GM18511 (cell line): ENCODE measurements at regions not wholly inside any gene's neighbourhood (a gene's known extent, or its start where the extent isn't known, plus 50 kb on each side); places are given as distances from the start of the nearest gene placed in this dataset.

Source experiments
- ATAC-seq: cut with Tn5 transposase; IDR thresholded peaks from one replicate; pipeline ENCODE4 v1.9.1; 2021; ENCODE audit warnings: mild to moderate bottlenecking, moderate library complexity; ENCODE audit not compliant: unreplicated experiment

GRCh38 chr11:131186629-131187101, 183.8 kb upstream of the NTM start:
- peak; percentile 96 for ATAC-seq

GRCh38 chr11:131190446-131190845, 180.0 kb upstream of the NTM start:
- ATAC-seq = no peak

- no peak for ATAC-seq
These were observed 178.8 kb upstream of the NTM start for GRCh38 chr11:131191606-131192005.

GRCh38 chr11:131192628-131193027, 177.8 kb upstream of the NTM start:
- ATAC-seq = no peak

- no peak for ATAC-seq
These were observed 177.3 kb upstream of the NTM start for GRCh38 chr11:131193031-131193501.

GRCh38 chr11:131194726-131195125, 175.7 kb upstream of the NTM start:
- no peak for ATAC-seq

- ATAC-seq = no peak
These were observed 174.5 kb upstream of the NTM start for GRCh38 chr11:131195661-131196517.

GRCh38 chr11:131198161-131199014, 172.0 kb upstream of the NTM start:
- no peak for ATAC-seq

GRCh38 chr11:131199015-131199280, 171.5 kb upstream of the NTM start:
- no peak for ATAC-seq

GRCh38 chr11:131201674-131202073, 168.7 kb upstream of the NTM start:
- ATAC-seq = no peak

- ATAC-seq = no peak
These were observed 167.4 kb upstream of the NTM start for GRCh38 chr11:131203040-131203439.

GRCh38 chr11:131204282-131204681, 166.1 kb upstream of the NTM start:
- no peak for ATAC-seq

- ATAC-seq = no peak
These were observed 165.5 kb upstream of the NTM start for GRCh38 chr11:131204765-131205380.

GRCh38 chr11:131206671-131207070, 163.7 kb upstream of the NTM start:
- ATAC-seq = no peak

- ATAC-seq = no peak
These were observed 162.5 kb upstream of the NTM start for GRCh38 chr11:131207901-131208300.

- ATAC-seq = no peak
These were observed 152.8 kb upstream of the NTM start for GRCh38 chr11:131217313-131218310.

GRCh38 chr11:131218542-131218941, 151.9 kb upstream of the NTM start:
- no peak for ATAC-seq

- no peak for ATAC-seq
These were observed 150.8 kb upstream of the NTM start for GRCh38 chr11:131219646-131220045.

GRCh38 chr11:131223198-131223991, 147.0 kb upstream of the NTM start:
- no peak for ATAC-seq
